OCI-LY1 (cell line): ENCODE measurements at regions not wholly inside any gene's neighbourhood (a gene's known extent, or its start where the extent isn't known, plus 50 kb on each side); places are given as distances from the start of the nearest gene placed in this dataset.

Source experiments
- EZH2 ChIP-seq: fragments of 200-600 bp; sonication (generic), shearing (Covaris generic); IDR thresholded peaks from 2 replicates; pipeline ENCODE4 v1.8.0; 2017; ENCODE audit warnings: borderline replicate concordance, mixed run types, mild to moderate bottlenecking, antibody characterized with exemption, low read length, moderate library complexity, mixed read lengths
- TF ChIP-seq, protein P1 (sequence below): fragments of 200-600 bp; sonication (generic), shearing (Covaris generic); IDR thresholded peaks from 2 replicates; pipeline ENCODE4 v1.5.1; 2017; ENCODE audit warnings: mild to moderate bottlenecking, antibody characterized with exemption, low read length, moderate library complexity, mixed read lengths

DNA sequence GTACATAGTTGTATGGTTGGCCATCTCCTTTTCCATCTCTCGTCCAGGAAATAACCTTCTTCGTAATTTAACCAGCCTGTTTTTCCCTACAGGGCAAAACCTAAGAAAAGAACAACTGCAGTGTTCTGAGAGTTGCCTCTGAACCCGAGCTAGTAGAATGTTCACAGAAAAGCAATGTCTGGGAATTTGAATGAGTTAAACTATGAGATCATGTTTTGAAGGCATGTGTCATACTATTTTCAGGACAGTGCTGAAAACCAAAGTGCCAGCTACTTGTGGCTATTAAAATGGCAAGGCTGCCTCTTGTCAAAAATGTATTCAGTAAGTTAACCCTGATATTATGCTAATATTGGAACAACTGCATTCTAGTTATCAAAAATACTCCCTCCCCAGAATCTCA is 482.9 kb upstream of the SPRED2 start:
- TF ChIP-seq, protein P1, sequence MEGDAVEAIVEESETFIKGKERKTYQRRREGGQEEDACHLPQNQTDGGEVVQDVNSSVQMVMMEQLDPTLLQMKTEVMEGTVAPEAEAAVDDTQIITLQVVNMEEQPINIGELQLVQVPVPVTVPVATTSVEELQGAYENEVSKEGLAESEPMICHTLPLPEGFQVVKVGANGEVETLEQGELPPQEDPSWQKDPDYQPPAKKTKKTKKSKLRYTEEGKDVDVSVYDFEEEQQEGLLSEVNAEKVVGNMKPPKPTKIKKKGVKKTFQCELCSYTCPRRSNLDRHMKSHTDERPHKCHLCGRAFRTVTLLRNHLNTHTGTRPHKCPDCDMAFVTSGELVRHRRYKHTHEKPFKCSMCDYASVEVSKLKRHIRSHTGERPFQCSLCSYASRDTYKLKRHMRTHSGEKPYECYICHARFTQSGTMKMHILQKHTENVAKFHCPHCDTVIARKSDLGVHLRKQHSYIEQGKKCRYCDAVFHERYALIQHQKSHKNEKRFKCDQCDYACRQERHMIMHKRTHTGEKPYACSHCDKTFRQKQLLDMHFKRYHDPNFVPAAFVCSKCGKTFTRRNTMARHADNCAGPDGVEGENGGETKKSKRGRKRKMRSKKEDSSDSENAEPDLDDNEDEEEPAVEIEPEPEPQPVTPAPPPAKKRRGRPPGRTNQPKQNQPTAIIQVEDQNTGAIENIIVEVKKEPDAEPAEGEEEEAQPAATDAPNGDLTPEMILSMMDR = no peak
- no peak for TF ChIP-seq EZH2
